ENCODE measurements at regions not wholly inside any gene's neighbourhood (a gene's known extent, or its start where the extent isn't known, plus 50 kb on each side); places are given as distances from the start of the nearest gene placed in this dataset.

GRCh38 chr1:38787041-38787440 lies 72.5 kb downstream of the RRAGC start:
- Mint-ChIP-seq H3K4me1 (peaks cover 0 to 5% (median 3%) of the 10 kb centered on the region in 3 donors), H3K4me3 (no peak overlapping the region), H3K36me3 (peaks cover 0 to 3% of the 10 kb centered on the region in 2 donors), H3K27ac (no peak overlapping the region), H3K9me3 (peaks cover 0 to 11% (median 4%) of the 10 kb centered on the region in 7 donors), H3K27me3 (peaks cover 68 to 95% (median 86%) of the 10 kb centered on the region in 3 donors)
- no peak for DNase-seq
- no peak for ATAC-seq (ENCODE audit: low read depth in 2 of 2)

GRCh38 chr1:38786040-38786436 lies 73.5 kb downstream of the RRAGC start:
- no peak overlapping the region for H3K4me3 Mint-ChIP-seq
- H3K27ac Mint-ChIP-seq: no peak overlapping the region
- no peak for ATAC-seq (ENCODE audit: low read depth in 2 of 2)
- peaks cover 0 to 5% (median 3%) of the 10 kb centered on the region in 3 donors for H3K4me1 Mint-ChIP-seq
- H3K27me3 Mint-ChIP-seq: peaks cover 68 to 95% (median 86%) of the 10 kb centered on the region in 3 donors
- H3K9me3 Mint-ChIP-seq: peaks cover 0 to 11% (median 3%) of the 10 kb centered on the region in 7 donors
- no peaks in the 10 kb centered on the region for H3K36me3 Mint-ChIP-seq
- DNase-seq: no peak

- Mint-ChIP-seq H3K4me1 (peaks cover 0 to 5% (median 3%) of the 10 kb centered on the region in 3 donors), H3K9me3 (peaks cover 0 to 11% (median 3%) of the 10 kb centered on the region in 7 donors), H3K4me3 (peak overlapping the region in 1 of 8 donors; percentile 48), H3K27me3 (peaks cover 65 to 92% (median 83%) of the 10 kb centered on the region in 3 donors), H3K36me3 (no peaks in the 10 kb centered on the region), H3K27ac (no peak overlapping the region)
- ATAC-seq (ENCODE audit: low read depth in 2 of 2) (no peak), DNase-seq (no peak)
Measured at GRCh38 chr1:38785285-38786039, 74.1 kb downstream of the RRAGC start.

- Mint-ChIP-seq H3K36me3 (no peaks in the 10 kb centered on the region), H3K4me1 (peaks cover 0 to 5% (median 3%) of the 10 kb centered on the region in 3 donors), H3K9me3 (peaks cover 0 to 8% (median 2%) of the 10 kb centered on the region in 7 donors), H3K27me3 (peaks cover 63 to 85% (median 75%) of the 10 kb centered on the region in 3 donors), H3K27ac (no peak overlapping the region), H3K4me3 (no peak overlapping the region)
- ATAC-seq (ENCODE audit: low read depth in 2 of 2) (no peak), DNase-seq (no peak)
Measured at GRCh38 chr1:38784452-38785284, 74.9 kb downstream of the RRAGC start.

- peaks cover 0 to 5% (median 3%) of the 10 kb centered on the region in 3 donors for H3K4me1 Mint-ChIP-seq
- H3K4me3 Mint-ChIP-seq: peak overlapping the region in 2 of 8 donors; percentile 13 to 40
- no peak for DNase-seq
- no peak for ATAC-seq (ENCODE audit: low read depth in 2 of 2)
- H3K9me3 Mint-ChIP-seq: peaks cover 0 to 3% (median 0%) of the 10 kb centered on the region in 7 donors
- no peaks in the 10 kb centered on the region for H3K36me3 Mint-ChIP-seq
- H3K27ac Mint-ChIP-seq: no peak overlapping the region
- H3K27me3 Mint-ChIP-seq: peaks cover 58 to 76% (median 69%) of the 10 kb centered on the region in 3 donors
Measured at GRCh38 chr1:38783640-38784229, 75.8 kb downstream of the RRAGC start.

GRCh38 chr1:38781872-38782617 lies 77.5 kb downstream of the RRAGC start:
- Mint-ChIP-seq H3K9me3 (peaks cover 0 to 3% (median 0%) of the 10 kb centered on the region in 7 donors), H3K36me3 (no peaks in the 10 kb centered on the region), H3K27me3 (peaks cover 54 to 61% (median 60%) of the 10 kb centered on the region in 3 donors), H3K27ac (peak overlapping the region in 1 of 6 donors; percentile 36), H3K4me1 (peaks cover 0 to 5% (median 3%) of the 10 kb centered on the region in 3 donors), H3K4me3 (no peak overlapping the region)
- DNase-seq (no peak), ATAC-seq (ENCODE audit: low read depth in 2 of 2) (no peak)

- Mint-ChIP-seq H3K36me3 (no peaks in the 10 kb centered on the region), H3K4me3 (no peak overlapping the region), H3K27ac (no peak overlapping the region), H3K4me1 (peaks cover 0 to 7% (median 5%) of the 10 kb centered on the region in 3 donors), H3K9me3 (peaks cover 0 to 3% (median 0%) of the 10 kb centered on the region in 7 donors), H3K27me3 (peaks cover 37 to 58% (median 49%) of the 10 kb centered on the region in 3 donors)
- DNase-seq (no peak), ATAC-seq (ENCODE audit: low read depth in 2 of 2) (no peak)
Measured at GRCh38 chr1:38780133-38780532, 79.4 kb downstream of the RRAGC start.

GRCh38 chr1:38779491-38779890 lies 80.1 kb downstream of the RRAGC start:
- Mint-ChIP-seq H3K9me3 (peaks cover 0 to 3% (median 0%) of the 10 kb centered on the region in 7 donors), H3K36me3 (no peaks in the 10 kb centered on the region), H3K27ac (no peak overlapping the region), H3K4me3 (no peak overlapping the region), H3K27me3 (peaks cover 32 to 55% (median 43%) of the 10 kb centered on the region in 3 donors), H3K4me1 (peaks cover 0 to 7% (median 5%) of the 10 kb centered on the region in 3 donors)
- ATAC-seq (ENCODE audit: low read depth in 2 of 2): no peak
- no peak for DNase-seq

- no peak for DNase-seq
- Mint-ChIP-seq H3K27me3 (peaks cover 25 to 45% (median 33%) of the 10 kb centered on the region in 3 donors), H3K36me3 (no peaks in the 10 kb centered on the region), H3K9me3 (peaks cover 0 to 3% (median 0%) of the 10 kb centered on the region in 7 donors), H3K27ac (no peak overlapping the region), H3K4me3 (no peak overlapping the region), H3K4me1 (peaks cover 0 to 7% (median 4%) of the 10 kb centered on the region in 3 donors)
- ATAC-seq (ENCODE audit: low read depth in 2 of 2): no peak
Measured at GRCh38 chr1:38778521-38778920, 81.1 kb downstream of the RRAGC start.

GRCh38 chr1:38778051-38778450 lies 81.5 kb downstream of the RRAGC start:
- Mint-ChIP-seq H3K27me3 (peaks cover 20 to 40% (median 33%) of the 10 kb centered on the region in 3 donors), H3K27ac (no peak overlapping the region), H3K4me1 (peaks cover 0 to 4% (median 0%) of the 10 kb centered on the region in 3 donors), H3K9me3 (peaks cover 0 to 3% (median 0%) of the 10 kb centered on the region in 7 donors), H3K36me3 (no peaks in the 10 kb centered on the region), H3K4me3 (no peak overlapping the region)
- ATAC-seq (ENCODE audit: low read depth in 2 of 2) (no peak), DNase-seq (no peak)

GRCh38 chr1:38777464-38777957 lies 82.1 kb downstream of the RRAGC start:
- Mint-ChIP-seq H3K27me3 (peaks cover 20 to 35% (median 30%) of the 10 kb centered on the region in 3 donors), H3K4me1 (peaks cover 0 to 4% (median 0%) of the 10 kb centered on the region in 3 donors), H3K9me3 (peaks cover 0 to 2% (median 0%) of the 10 kb centered on the region in 7 donors), H3K27ac (no peak overlapping the region), H3K36me3 (no peaks in the 10 kb centered on the region), H3K4me3 (no peak overlapping the region)
- ATAC-seq (ENCODE audit: low read depth in 2 of 2): no peak
- DNase-seq: no peak

GRCh38 chr1:38776466-38777065 lies 83.0 kb downstream of the RRAGC start:
- Mint-ChIP-seq H3K4me1 (peaks cover 0 to 4% (median 0%) of the 10 kb centered on the region in 3 donors), H3K4me3 (no peak overlapping the region), H3K27ac (no peak overlapping the region), H3K36me3 (no peaks in the 10 kb centered on the region), H3K27me3 (peaks cover 18 to 29% (median 22%) of the 10 kb centered on the region in 3 donors), H3K9me3 (peaks cover 0 to 2% (median 0%) of the 10 kb centered on the region in 7 donors)
- DNase-seq: no peak
- no peak for ATAC-seq (ENCODE audit: low read depth in 2 of 2)

All from naive B cell (primary cell).